Thoracic aorta (tissue), 2 donors: ENCODE measurements at regions not wholly inside any gene's neighbourhood (a gene's known extent, or its start where the extent isn't known, plus 50 kb on each side); places are given as distances from the start of the nearest gene placed in this dataset.

Experiments used
- ATAC-seq: fragments of 150-250 bp; one replicate; pipeline ENCODE4 v1.8.0; 2017; ENCODE audit warnings: low read depth; ENCODE audit not compliant: insufficient number of reproducible peaks, low FRiP score
- DNase-seq: peaks from one replicate; pipeline ENCODE4 v3.0.0-alpha.2; 2020; ENCODE audit warnings: low spot score
- H3K27ac ChIP-seq, 2 donors: fragments of 200-600 bp; sonication (generic); 1 replicate in 1 of 2; 2 replicates in 1 of 2; pipeline ENCODE4 v1.5.1; 2016; ENCODE audit warnings: mild to moderate bottlenecking in 2 of 2, moderate library complexity in 2 of 2
- H3K27me3 ChIP-seq: fragments of 200-600 bp; sonication (generic); replicated peaks from 2 replicates; pipeline ENCODE4 v1.6.0; 2016; ENCODE audit warnings: mild to moderate bottlenecking; ENCODE audit not compliant: insufficient read depth
- H3K36me3 ChIP-seq: fragments of 200-600 bp; sonication (generic); one replicate; pipeline ENCODE4 v1.5.1; 2016
- H3K4me1 ChIP-seq, 2 donors: fragments of 200-600 bp; sonication (generic); 1 replicate in 1 of 2; 2 replicates in 1 of 2; pipeline versions ENCODE4 v1.5.1 to v1.6.0; 2016; ENCODE audit warnings: low read depth in 2 of 2, mild to moderate bottlenecking in 1 of 2; ENCODE audit not compliant: control insufficient read depth in 1 of 2
- H3K4me3 ChIP-seq: fragments of 200-600 bp; sonication (generic); 2 replicates; pipeline ENCODE4 v1.5.1; 2016; ENCODE audit warnings: mild to moderate bottlenecking
- H3K9me3 ChIP-seq: fragments of 200-600 bp; sonication (generic); 2 replicates; pipeline ENCODE4 v1.5.1; 2016
- CTCF ChIP-seq: fragments of 200-600 bp; sonication (generic); IDR thresholded peaks from one replicate; pipeline ENCODE4 v1.5.1; 2019; ENCODE audit warnings: antibody characterized with exemption

DNA sequence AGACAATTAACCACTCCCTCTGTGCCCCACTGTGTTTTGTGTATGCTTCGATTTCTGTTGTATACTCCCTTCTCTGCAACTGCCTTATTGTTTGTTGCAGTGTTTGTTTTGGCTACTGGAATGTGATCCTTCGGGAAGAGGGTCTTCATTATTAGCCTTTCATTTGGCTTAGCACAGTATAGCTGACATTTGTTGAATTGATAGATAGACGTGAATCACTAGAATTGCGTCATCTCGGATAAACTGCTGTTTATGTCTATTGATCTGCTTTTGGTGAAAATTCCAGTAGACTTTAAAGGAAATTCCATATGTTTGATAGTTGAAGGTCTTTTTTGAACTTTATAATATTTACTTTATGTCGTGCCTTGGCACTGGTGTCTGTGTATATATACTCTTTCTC lies 189.9 kb upstream of the EYA4 start:
- H3K36me3 ChIP-seq: no peaks in the 10 kb centered on the region
- ATAC-seq (no peak), DNase-seq (no peak)
- no peak for TF ChIP-seq CTCF
- H3K4me3 ChIP-seq: no peak overlapping the region
- no peaks in the 10 kb centered on the region for H3K9me3 ChIP-seq
- no peaks in the 10 kb centered on the region for H3K4me1 ChIP-seq
- H3K27ac ChIP-seq: no peak overlapping the region
- H3K27me3 ChIP-seq: no peaks in the 10 kb centered on the region

DNA sequence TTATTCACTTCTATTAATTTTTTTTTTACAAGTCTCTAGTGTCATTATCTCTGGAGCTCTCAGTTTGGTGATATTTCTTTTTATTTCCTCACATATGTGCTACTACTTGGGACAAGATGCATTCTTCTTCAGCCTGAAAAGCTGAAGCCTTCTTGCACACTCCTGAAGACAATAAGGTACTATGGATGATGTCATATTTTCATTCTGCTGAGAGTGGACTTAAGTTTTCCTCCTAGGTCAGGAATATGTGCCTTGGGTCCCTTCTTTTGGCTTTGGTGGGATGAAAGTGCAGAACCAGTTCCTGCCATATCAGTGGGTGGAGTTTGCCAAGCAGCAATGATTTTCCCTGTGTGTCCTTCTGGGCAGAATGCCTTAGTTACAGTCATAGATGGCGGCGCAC lies 188.7 kb upstream of the EYA4 start:
- H3K27ac ChIP-seq: no peak overlapping the region
- TF ChIP-seq CTCF: no peak
- no peaks in the 10 kb centered on the region for H3K27me3 ChIP-seq
- ATAC-seq (no peak), DNase-seq (no peak)
- H3K36me3 ChIP-seq: no peaks in the 10 kb centered on the region
- no peaks in the 10 kb centered on the region for H3K9me3 ChIP-seq
- H3K4me3 ChIP-seq: no peak overlapping the region
- H3K4me1 ChIP-seq: no peaks in the 10 kb centered on the region

GRCh38 chr6:133055441-133055966 lies 185.7 kb upstream of the EYA4 start:
- H3K27ac ChIP-seq: no peak overlapping the region
- H3K9me3 ChIP-seq: no peaks in the 10 kb centered on the region
- H3K27me3 ChIP-seq: no peaks in the 10 kb centered on the region
- no peak for TF ChIP-seq CTCF
- no peaks in the 10 kb centered on the region for H3K4me1 ChIP-seq
- DNase-seq: no peak
- H3K36me3 ChIP-seq: no peaks in the 10 kb centered on the region
- H3K4me3 ChIP-seq: no peak overlapping the region
- no peak for ATAC-seq

GRCh38 chr6:133057352-133057751 lies 183.8 kb upstream of the EYA4 start:
- TF ChIP-seq CTCF: no peak
- Histone ChIP-seq H3K9me3 (no peaks in the 10 kb centered on the region), H3K36me3 (no peaks in the 10 kb centered on the region), H3K4me1 (no peaks in the 10 kb centered on the region), H3K4me3 (no peak overlapping the region), H3K27me3 (no peaks in the 10 kb centered on the region), H3K27ac (no peak overlapping the region)
- DNase-seq (no peak), ATAC-seq (no peak)

DNA sequence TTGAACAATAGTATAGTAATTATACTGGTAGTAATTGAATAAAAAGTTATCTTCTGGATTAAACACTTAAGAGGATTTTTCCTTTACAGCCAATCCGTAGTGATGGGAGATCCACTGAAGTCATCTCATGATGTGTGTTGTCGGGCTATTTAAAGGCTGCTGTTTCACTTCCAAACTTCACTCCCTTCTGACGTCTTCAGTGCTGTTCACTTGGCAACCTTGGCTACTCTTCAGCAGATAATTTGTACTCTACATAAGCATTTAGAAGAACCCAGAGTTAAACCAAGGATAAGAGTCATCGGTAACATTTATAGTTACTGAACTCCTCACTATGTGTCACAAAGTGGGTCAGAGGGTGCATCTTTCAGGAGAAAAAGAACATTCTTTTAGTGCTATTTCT lies 179.1 kb upstream of the EYA4 start:
- no peak overlapping the region for H3K4me3 ChIP-seq
- no peak for TF ChIP-seq CTCF
- H3K27ac ChIP-seq: no peak overlapping the region
- DNase-seq (no peak), ATAC-seq (no peak)
- no peaks in the 10 kb centered on the region for H3K9me3 ChIP-seq
- no peaks in the 10 kb centered on the region for H3K4me1 ChIP-seq
- H3K27me3 ChIP-seq: no peaks in the 10 kb centered on the region
- no peaks in the 10 kb centered on the region for H3K36me3 ChIP-seq
